Trophoblast cell (in vitro differentiated cells and primary cell): ENCODE measurements at regions not wholly inside any gene's neighbourhood (a gene's known extent, or its start where the extent isn't known, plus 50 kb on each side); places are given as distances from the start of the nearest gene placed in this dataset.

Source experiments
- DNase-seq, 2 donors: peaks; one replicate each; pipeline ENCODE4 v3.0.0-alpha.2; 2016
- H2AFZ ChIP-seq: 2 replicates; pipeline ENCODE4 v1.6.1; 2013; ENCODE audit warnings: low read length, moderate library complexity, mild to moderate bottlenecking; ENCODE audit not compliant: insufficient read depth, poor library complexity
- H2AK5ac ChIP-seq: 2 replicates; pipeline ENCODE4 v1.6.1; 2013; ENCODE audit warnings: mild to moderate bottlenecking, low read length
- H2BK120ac ChIP-seq: 2 replicates; pipeline ENCODE4 v1.6.1; 2013; ENCODE audit warnings: low read length, mild to moderate bottlenecking, moderate library complexity; ENCODE audit not compliant: insufficient read depth, poor library complexity
- H2BK12ac ChIP-seq: 2 replicates; pipeline ENCODE4 v1.6.1; 2013; ENCODE audit warnings: mild to moderate bottlenecking, low read length, moderate library complexity
- H2BK5ac ChIP-seq: 2 replicates; pipeline ENCODE4 v1.6.1; 2013; ENCODE audit warnings: low read length, low read depth, moderate library complexity, mild to moderate bottlenecking; ENCODE audit not compliant: poor library complexity
- H3K14ac ChIP-seq: 2 replicates; pipeline ENCODE4 v1.6.1; 2013; ENCODE audit warnings: mild to moderate bottlenecking, low read length
- H3K18ac ChIP-seq: 2 replicates; pipeline ENCODE4 v1.6.1; 2013; ENCODE audit warnings: mild to moderate bottlenecking, low read length
- H3K23ac ChIP-seq: 2 replicates; pipeline ENCODE4 v1.6.1; 2013; ENCODE audit warnings: low read length
- H3K27ac ChIP-seq: 2 replicates; pipeline ENCODE4 v1.5.1; 2013; ENCODE audit warnings: low read depth, mild to moderate bottlenecking, inconsistent platforms, low read length, moderate library complexity
- H3K27me3 ChIP-seq: 2 replicates; pipeline ENCODE4 v1.6.1; 2013; ENCODE audit warnings: inconsistent platforms, mild to moderate bottlenecking, low read length, moderate library complexity; ENCODE audit not compliant: insufficient read depth
- H3K36me3 ChIP-seq, 2 experiments: 1 replicate in 1 of 2; 2 replicates in 1 of 2; pipeline ENCODE4 v1.6.1; 2013; ENCODE audit warnings: low read length in 2 of 2, mild to moderate bottlenecking in 2 of 2, moderate library complexity in 1 of 2; ENCODE audit not compliant: insufficient read depth in 2 of 2, control insufficient read depth in 1 of 2
- H3K4ac ChIP-seq: 2 replicates; pipeline ENCODE4 v1.6.1; 2013; ENCODE audit warnings: low read depth, mild to moderate bottlenecking, low read length, moderate library complexity
- H3K4me1 ChIP-seq, 2 experiments: 1 replicate in 1 of 2; 2 replicates in 1 of 2; pipeline ENCODE4 v1.6.1; 2013; ENCODE audit warnings: low read length in 2 of 2, mild to moderate bottlenecking in 2 of 2, moderate library complexity in 1 of 2; ENCODE audit not compliant: insufficient read depth in 2 of 2, control insufficient read depth in 1 of 2
- H3K4me2 ChIP-seq: 2 replicates; pipeline ENCODE4 v1.6.1; 2013; ENCODE audit warnings: inconsistent platforms, mild to moderate bottlenecking, low read length, moderate library complexity
- H3K4me3 ChIP-seq: 2 replicates; pipeline ENCODE4 v1.5.1; 2013; ENCODE audit warnings: mild to moderate bottlenecking, low read depth, low read length, inconsistent platforms
- H3K79me1 ChIP-seq: one replicate; pipeline ENCODE4 v1.6.1; 2013; ENCODE audit warnings: low read length
- H3K79me2 ChIP-seq: 2 replicates; pipeline ENCODE4 v1.6.1; 2013; ENCODE audit warnings: low read length, mild to moderate bottlenecking; ENCODE audit not compliant: control insufficient read depth, insufficient read depth, poor library complexity
- H3K9ac ChIP-seq: 2 replicates; pipeline ENCODE4 v1.6.1; 2013; ENCODE audit warnings: mild to moderate bottlenecking, low read length
- H3K9me3 ChIP-seq: 2 replicates; pipeline ENCODE4 v1.6.1; 2013; ENCODE audit warnings: low read depth, mild to moderate bottlenecking, control low read depth, inconsistent platforms, low read length; ENCODE audit not compliant: insufficient read depth
- H4K12ac ChIP-seq: 2 replicates; pipeline ENCODE4 v1.6.1; 2013; ENCODE audit warnings: low read depth, mild to moderate bottlenecking, low read length, moderate library complexity
- H4K8ac ChIP-seq: 2 replicates; pipeline ENCODE4 v1.6.1; 2013; ENCODE audit warnings: low read depth, mild to moderate bottlenecking, low read length, moderate library complexity
- H4K91ac ChIP-seq: one replicate; pipeline ENCODE4 v1.6.1; 2013; ENCODE audit warnings: low read depth, mild to moderate bottlenecking, low read length, moderate library complexity
- WGBS: extraction: QIAGEN DNeasy Blood & Tissue Kit; methylation state at CpG from one replicate; pipeline ENCODE4 v1.1.7; 2013; ENCODE audit warnings: missing lambda C conversion rate; ENCODE audit not compliant: insufficient read length, insufficient coverage; ENCODE audit errors: extremely low coverage; 5-methylcytosine and 5-hydroxymethylcytosine counted together

GRCh38 chr6:159376516-159377158, 207.4 kb downstream of the FNDC1 start:
- H2AK5ac ChIP-seq, result no peak overlapping the region
- H3K18ac ChIP-seq, result no peak overlapping the region
- H3K14ac ChIP-seq, result no peak overlapping the region
- H2BK120ac ChIP-seq, result no peak overlapping the region
- H2BK5ac ChIP-seq, result no peak overlapping the region
- no peak overlapping the region for H3K4me3 ChIP-seq
- no peak overlapping the region for H2BK12ac ChIP-seq
- H4K91ac ChIP-seq, result no peak overlapping the region
- WGBS, result no CpG with 5 or more reads among the region's 9 CpGs
- no peak overlapping the region for H4K8ac ChIP-seq
- no peak overlapping the region for H3K4ac ChIP-seq
- H3K27ac ChIP-seq, result no peak overlapping the region
- no peaks in the 10 kb centered on the region for H3K4me1 ChIP-seq
- H3K23ac ChIP-seq, result no peak overlapping the region
- no peak for DNase-seq
- H3K79me1 ChIP-seq, result no peaks in the 10 kb centered on the region
- H3K9me3 ChIP-seq, result peaks cover 23% of the 10 kb centered on the region
- H4K12ac ChIP-seq, result no peak overlapping the region
- no peaks in the 10 kb centered on the region for H3K79me2 ChIP-seq
- H3K4me2 ChIP-seq, result no peak overlapping the region
- H3K9ac ChIP-seq, result no peak overlapping the region
- H3K36me3 ChIP-seq, result peaks cover 0 to 2% of the 10 kb centered on the region in 2 experiments
- H3K27me3 ChIP-seq, result no peaks in the 10 kb centered on the region
- H2AFZ ChIP-seq, result no peak overlapping the region

GRCh38 chr6:159375014-159375413, 205.8 kb downstream of the FNDC1 start:
- Histone ChIP-seq H2BK12ac (no peak overlapping the region), H3K4ac (no peak overlapping the region), H2AK5ac (no peak overlapping the region), H3K79me2 (no peaks in the 10 kb centered on the region), H3K27me3 (no peaks in the 10 kb centered on the region), H3K27ac (no peak overlapping the region), H2AFZ (no peak overlapping the region), H3K18ac (no peak overlapping the region), H3K4me3 (no peak overlapping the region), H3K23ac (no peak overlapping the region), H3K14ac (no peak overlapping the region), H3K4me1 (no peaks in the 10 kb centered on the region), H3K9ac (no peak overlapping the region), H3K4me2 (no peak overlapping the region), H4K8ac (no peak overlapping the region), H2BK120ac (no peak overlapping the region), H2BK5ac (no peak overlapping the region), H4K12ac (no peak overlapping the region), H3K9me3 (peaks cover 26% of the 10 kb centered on the region), H3K79me1 (no peaks in the 10 kb centered on the region), H3K36me3 (peaks cover 0 to 2% of the 10 kb centered on the region in 2 experiments), H4K91ac (no peak overlapping the region)
- no CpG with 5 or more reads among the region's 19 CpGs for WGBS
- no peak for DNase-seq

DNA sequence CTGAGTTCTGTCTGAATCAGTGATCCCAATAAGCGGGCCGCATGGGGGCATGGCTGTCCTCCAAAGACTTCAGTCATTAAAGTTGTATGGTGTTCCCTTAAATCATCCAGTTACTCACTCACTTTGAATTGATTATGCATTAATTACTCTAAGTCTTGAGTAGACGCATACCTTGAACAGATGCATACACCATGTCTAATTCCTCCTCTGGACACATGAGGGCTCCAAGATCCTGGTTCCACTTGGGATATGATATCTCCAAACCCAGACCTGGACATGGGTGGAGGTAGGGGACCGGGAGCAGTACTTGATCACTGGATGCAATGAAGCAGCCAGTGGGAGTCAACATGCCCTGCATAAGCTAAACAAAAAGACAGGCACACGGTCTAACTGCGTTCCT, 204.5 kb downstream of the FNDC1 start:
- H2AFZ ChIP-seq, result no peak overlapping the region
- no peak overlapping the region for H3K9ac ChIP-seq
- H3K36me3 ChIP-seq, result peaks cover 0 to 2% of the 10 kb centered on the region in 2 experiments
- no peak overlapping the region for H3K18ac ChIP-seq
- WGBS, result no CpG with 5 or more reads among the region's 6 CpGs
- H3K9me3 ChIP-seq, result peaks cover 26% of the 10 kb centered on the region
- H3K23ac ChIP-seq, result no peak overlapping the region
- DNase-seq, result no peak
- H2BK12ac ChIP-seq, result no peak overlapping the region
- H3K14ac ChIP-seq, result no peak overlapping the region
- H3K79me2 ChIP-seq, result no peaks in the 10 kb centered on the region
- H2AK5ac ChIP-seq, result no peak overlapping the region
- H4K91ac ChIP-seq, result no peak overlapping the region
- H3K27me3 ChIP-seq, result no peaks in the 10 kb centered on the region
- H2BK5ac ChIP-seq, result no peak overlapping the region
- no peak overlapping the region for H3K4ac ChIP-seq
- no peak overlapping the region for H3K27ac ChIP-seq
- H4K12ac ChIP-seq, result no peak overlapping the region
- no peak overlapping the region for H2BK120ac ChIP-seq
- no peaks in the 10 kb centered on the region for H3K79me1 ChIP-seq
- H3K4me1 ChIP-seq, result no peaks in the 10 kb centered on the region
- no peak overlapping the region for H3K4me3 ChIP-seq
- H4K8ac ChIP-seq, result no peak overlapping the region
- H3K4me2 ChIP-seq, result no peak overlapping the region

GRCh38 chr6:159372333-159372732, 203.1 kb downstream of the FNDC1 start:
- H3K18ac ChIP-seq, result no peak overlapping the region
- peaks cover 28% of the 10 kb centered on the region for H3K9me3 ChIP-seq
- H3K36me3 ChIP-seq, result peaks cover 0 to 2% of the 10 kb centered on the region in 2 experiments
- H3K4me2 ChIP-seq, result no peak overlapping the region
- no peak for DNase-seq
- no peak overlapping the region for H3K9ac ChIP-seq
- H3K79me1 ChIP-seq, result no peaks in the 10 kb centered on the region
- no CpG with 5 or more reads among the region's 2 CpGs for WGBS
- H4K8ac ChIP-seq, result no peak overlapping the region
- H4K91ac ChIP-seq, result no peak overlapping the region
- no peak overlapping the region for H2BK120ac ChIP-seq
- H3K27ac ChIP-seq, result no peak overlapping the region
- no peak overlapping the region for H3K4me3 ChIP-seq
- H4K12ac ChIP-seq, result no peak overlapping the region
- H3K23ac ChIP-seq, result no peak overlapping the region
- no peak overlapping the region for H2AFZ ChIP-seq
- no peak overlapping the region for H2BK5ac ChIP-seq
- H3K14ac ChIP-seq, result no peak overlapping the region
- H3K79me2 ChIP-seq, result no peaks in the 10 kb centered on the region
- no peaks in the 10 kb centered on the region for H3K27me3 ChIP-seq
- H3K4ac ChIP-seq, result no peak overlapping the region
- no peaks in the 10 kb centered on the region for H3K4me1 ChIP-seq
- no peak overlapping the region for H2BK12ac ChIP-seq
- H2AK5ac ChIP-seq, result no peak overlapping the region
